Naive B cell (primary cell): ENCODE measurements at regions not wholly inside any gene's neighbourhood (a gene's known extent, or its start where the extent isn't known, plus 50 kb on each side); places are given as distances from the start of the nearest gene placed in this dataset.

Experiments
- ATAC-seq, 2 donors: fragments of 150-1000 bp; cut with Tn5 transposase; 2 replicates each; pipeline ENCODE4 v1.10.0; 2021; ENCODE audit warnings: low read depth in 2 of 2, mild to moderate bottlenecking in 2 of 2, moderate library complexity in 2 of 2
- DNase-seq: peaks from one replicate; pipeline ENCODE4 v3.0.0; 2022
- H3K27ac Mint-ChIP-seq, 6 donors: one replicate each; pipeline ENCODE4 v1.8.0; 2020 to 2022; ENCODE audit warnings: mild to moderate bottlenecking in 6 of 6, mixed read lengths in 6 of 6, moderate library complexity in 5 of 6, inconsistent platforms in 2 of 6
- H3K27me3 Mint-ChIP-seq, 3 donors: one replicate each; pipeline ENCODE4 v1.8.0; 2021 to 2022; ENCODE audit warnings: mixed read lengths in 3 of 3, mild to moderate bottlenecking in 1 of 3
- H3K36me3 Mint-ChIP-seq, 2 donors: one replicate each; pipeline ENCODE4 v1.8.0; 2020 to 2022; ENCODE audit warnings: mixed read lengths in 2 of 2, inconsistent platforms in 1 of 2, mild to moderate bottlenecking in 1 of 2
- H3K4me1 Mint-ChIP-seq, 3 donors: one replicate each; pipeline ENCODE4 v1.8.0; 2020 to 2022; ENCODE audit warnings: mixed read lengths in 3 of 3, inconsistent platforms in 1 of 3, mild to moderate bottlenecking in 1 of 3, moderate library complexity in 1 of 3
- H3K4me3 Mint-ChIP-seq, 8 donors: one replicate each; pipeline ENCODE4 v1.8.0; 2020 to 2022; ENCODE audit warnings: mild to moderate bottlenecking in 8 of 8, mixed read lengths in 8 of 8, moderate library complexity in 8 of 8, inconsistent platforms in 2 of 8
- H3K9me3 Mint-ChIP-seq, 7 donors: one replicate each; pipeline ENCODE4 v1.8.0; 2020 to 2022; ENCODE audit warnings: mixed read lengths in 7 of 7, mild to moderate bottlenecking in 5 of 7, inconsistent platforms in 2 of 7, moderate library complexity in 1 of 7

DNA sequence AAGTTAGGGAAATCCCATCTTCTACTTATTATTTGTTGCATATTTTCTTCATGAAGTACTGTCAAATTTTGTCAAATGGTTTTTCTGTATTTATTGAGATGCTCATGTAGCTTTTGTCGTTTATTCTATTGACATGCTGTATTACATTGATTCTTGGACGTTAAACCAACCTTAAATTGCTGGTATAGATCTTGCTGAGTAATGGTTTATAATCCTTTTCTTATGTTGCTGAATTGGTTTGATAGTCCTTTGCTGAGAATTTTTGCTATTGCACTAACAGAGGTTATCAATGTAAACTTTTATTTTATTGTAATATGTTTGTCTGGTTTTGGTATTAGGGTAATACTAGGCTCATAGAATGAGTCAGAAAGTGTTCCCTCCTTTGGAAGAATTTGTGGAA is 54.3 kb upstream of the COL6A5 start:
- Mint-ChIP-seq H3K9me3 (peaks cover 0 to 10% (median 4%) of the 10 kb centered on the region in 7 donors), H3K27ac (no peak overlapping the region), H3K4me1 (no peaks in the 10 kb centered on the region), H3K36me3 (no peaks in the 10 kb centered on the region), H3K4me3 (no peak overlapping the region), H3K27me3 (peaks cover 0 to 23% (median 10%) of the 10 kb centered on the region in 3 donors)
- DNase-seq (no peak), ATAC-seq (no peak)

DNA sequence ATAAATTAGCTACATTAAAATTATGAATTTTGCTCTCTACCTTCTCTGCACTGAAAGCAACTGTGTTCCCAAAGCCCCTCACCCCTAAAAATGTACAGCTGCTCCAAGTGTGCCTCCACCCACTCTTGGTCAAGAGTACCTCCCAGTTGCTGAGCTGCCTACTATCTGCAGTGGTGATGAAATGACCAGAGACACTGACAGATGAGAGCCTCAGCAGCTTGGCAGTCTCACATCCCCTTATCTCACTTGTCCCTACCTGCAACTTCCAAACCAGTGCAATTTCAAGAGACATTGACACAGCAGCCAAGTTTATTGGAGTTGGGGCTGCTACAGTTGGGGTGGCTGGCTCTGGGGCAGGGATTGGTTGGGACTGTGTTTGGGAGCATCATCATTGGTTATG is 52.2 kb upstream of the COL6A5 start:
- Mint-ChIP-seq H3K4me1 (no peaks in the 10 kb centered on the region), H3K9me3 (peaks cover 0 to 13% (median 4%) of the 10 kb centered on the region in 7 donors), H3K27me3 (peaks cover 0 to 23% (median 10%) of the 10 kb centered on the region in 3 donors), H3K27ac (no peak overlapping the region), H3K4me3 (no peak overlapping the region), H3K36me3 (no peaks in the 10 kb centered on the region)
- DNase-seq (no peak), ATAC-seq (no peak)
